ENCODE measurements at regions not wholly inside any gene's neighbourhood (a gene's known extent, or its start where the extent isn't known, plus 50 kb on each side); places are given as distances from the start of the nearest gene placed in this dataset.
"Not testable (repeated sequence)": the region's sequence is repeated elsewhere in the genome, so short reads cannot be mapped to it uniquely, and the experiment has no call there.

- no peak for DNase-seq
Observed at GRCh38 chr3:18527691-18528090, 102.6 kb upstream of the SATB1 start.

GRCh38 chr3:18526667-18527066 is 101.5 kb upstream of the SATB1 start:
- DNase-seq, result no peak

DNA sequence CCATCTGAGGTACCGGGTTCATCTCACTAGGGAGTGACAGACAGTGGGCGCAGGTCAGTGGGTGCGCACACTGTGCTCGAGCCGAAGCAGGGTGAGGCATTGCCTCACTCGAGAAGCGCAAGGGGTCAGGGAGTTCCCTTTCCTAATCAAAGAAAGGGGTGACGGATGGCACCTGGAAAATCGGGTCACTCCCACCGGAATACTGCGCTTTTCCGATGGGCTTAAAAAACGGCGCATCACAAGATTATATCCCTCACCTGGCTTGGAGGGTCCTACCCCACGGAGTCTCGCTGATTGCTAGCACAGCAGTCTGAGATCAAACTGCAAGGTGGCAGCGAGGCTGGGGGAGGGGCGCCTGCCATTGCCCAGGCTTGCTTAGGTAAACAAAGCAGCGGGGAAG is 91.0 kb upstream of the SATB1 start:
- not testable (repeated sequence) for DNase-seq

DNA sequence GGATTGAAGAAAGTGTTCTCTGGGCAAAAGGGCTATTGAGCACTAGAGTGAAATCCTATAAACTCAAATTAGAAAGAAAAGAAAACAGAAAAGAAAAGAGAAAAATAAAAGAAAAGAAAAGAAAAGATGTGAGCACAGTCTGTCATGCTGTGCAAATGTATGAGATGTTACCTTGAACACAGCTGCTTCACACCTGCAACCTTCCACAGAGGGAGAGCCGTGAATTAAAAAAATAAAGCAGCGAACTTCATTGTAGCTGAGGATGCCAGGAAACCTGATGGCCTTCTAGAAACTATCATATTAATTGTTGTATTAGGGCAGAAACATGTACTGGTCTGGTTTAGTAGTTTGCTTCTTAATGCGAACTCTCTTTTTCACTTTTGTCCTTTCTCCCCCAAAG is 88.0 kb upstream of the SATB1 start:
- DNase-seq, result no peak

GRCh38 chr3:18512007-18512406 is 86.9 kb upstream of the SATB1 start:
- no peak for DNase-seq

DNA sequence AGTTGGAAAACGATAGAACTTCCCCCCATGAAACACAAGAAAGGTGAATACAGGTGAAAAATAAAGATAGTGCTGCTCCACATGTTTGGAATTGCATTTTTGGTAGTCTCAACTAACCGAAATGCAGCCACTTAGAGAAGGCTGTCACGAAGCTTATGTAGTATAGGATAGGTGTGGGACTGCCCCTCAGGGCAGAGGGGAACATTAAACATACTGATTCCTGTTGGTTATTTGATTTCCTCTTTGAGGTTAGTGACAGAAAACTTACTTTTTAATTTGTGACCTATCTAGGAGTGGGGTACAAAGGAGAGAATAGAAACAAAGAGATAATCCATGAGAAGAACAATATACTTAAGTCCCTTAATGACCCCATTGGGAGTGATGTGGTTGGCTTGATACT is 85.8 kb upstream of the SATB1 start:
- DNase-seq, result no peak

- DNase-seq, result no peak
Observed at GRCh38 chr3:18507333-18507732, 82.2 kb upstream of the SATB1 start.

DNA sequence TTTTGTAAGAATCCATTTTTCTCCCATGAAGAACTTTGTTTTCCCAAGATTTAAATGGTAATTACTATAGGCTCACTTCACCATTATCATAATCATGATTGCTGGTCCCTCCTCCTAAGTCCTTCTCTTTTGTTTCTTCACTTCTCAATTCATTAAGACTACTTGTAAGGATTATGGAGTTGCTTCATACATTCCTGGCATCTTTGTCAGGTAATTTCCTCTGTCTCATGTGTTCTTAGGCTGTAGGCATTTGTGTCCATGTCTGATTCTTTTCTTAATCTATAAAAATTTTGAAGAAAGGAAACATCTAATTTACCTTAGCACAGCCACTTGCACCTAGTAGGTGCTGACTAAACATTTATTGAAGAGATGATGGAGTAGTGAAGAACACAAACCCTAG is 79.9 kb upstream of the SATB1 start:
- DNase-seq, result no peak

DNA sequence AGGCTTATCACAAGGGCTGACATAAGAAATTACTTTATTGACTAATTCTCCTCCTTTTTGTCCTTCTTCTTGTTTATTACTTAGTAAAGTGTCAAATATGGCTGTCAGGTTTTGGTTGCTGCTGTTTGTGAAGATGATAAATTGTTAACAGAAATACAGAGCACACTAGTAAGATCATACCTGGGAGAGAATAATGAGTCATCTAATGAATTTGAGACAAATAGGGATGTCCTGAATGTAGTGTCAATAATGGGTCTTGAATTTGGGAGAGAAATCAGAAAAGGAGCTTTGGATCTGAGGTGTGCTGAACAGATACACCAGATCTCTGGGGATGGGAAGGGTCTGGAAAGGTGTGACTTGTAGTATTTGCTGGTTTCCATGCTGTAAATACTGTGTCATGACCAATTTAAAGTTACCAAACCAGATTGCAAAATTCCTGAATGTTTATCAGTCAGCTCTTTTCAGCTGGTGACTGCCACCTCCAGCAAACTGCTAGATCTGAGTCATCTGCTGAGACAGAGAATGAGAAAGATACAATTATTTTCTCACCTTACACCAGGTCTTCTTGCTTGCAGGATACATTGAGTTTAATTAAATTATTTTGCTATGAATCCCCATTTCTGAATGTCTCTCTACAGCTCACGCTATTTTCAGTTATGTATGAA is 76.7 kb upstream of the SATB1 start:
- no peak for DNase-seq

DNA sequence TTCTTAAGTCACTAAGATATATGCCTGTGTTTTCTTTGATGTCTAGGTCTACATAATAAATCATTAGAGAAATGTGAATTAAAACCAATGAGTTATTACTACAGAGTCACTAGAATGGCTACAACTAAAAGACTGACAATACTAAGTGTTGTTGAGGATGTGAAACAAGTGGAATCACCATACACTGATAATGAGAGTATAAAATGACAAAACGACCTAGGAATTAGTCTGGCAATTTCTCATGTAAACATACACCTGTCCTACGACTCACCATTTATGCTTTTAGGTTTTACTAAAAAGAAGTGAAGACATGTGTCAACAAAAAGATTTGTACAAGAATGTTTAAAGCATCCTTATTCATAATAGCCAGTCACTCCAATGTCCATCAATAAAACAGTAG is 75.2 kb upstream of the SATB1 start:
- DNase-seq, result no peak

DNA sequence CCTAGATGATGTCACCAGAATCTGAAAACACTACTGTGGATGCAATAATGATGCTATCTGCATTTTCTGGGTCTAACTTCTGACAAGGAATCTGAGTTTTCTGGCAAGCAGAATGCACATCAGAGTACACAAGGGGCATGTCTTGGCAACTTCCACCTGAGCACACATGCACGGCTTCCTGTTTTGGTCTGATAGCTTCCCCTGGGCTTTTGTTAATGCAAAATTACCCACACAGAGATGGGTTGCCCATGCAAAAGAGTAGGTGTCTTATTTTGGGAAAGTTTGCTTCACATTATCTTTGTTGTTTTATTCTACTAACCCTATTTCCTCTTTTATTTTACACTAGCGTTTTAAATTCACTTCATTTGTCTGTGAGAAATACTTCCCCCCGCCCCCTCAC is 74.2 kb upstream of the SATB1 start:
- no peak for DNase-seq

- no peak for DNase-seq
Observed at GRCh38 chr3:18494251-18494650, 69.1 kb upstream of the SATB1 start.

DNA sequence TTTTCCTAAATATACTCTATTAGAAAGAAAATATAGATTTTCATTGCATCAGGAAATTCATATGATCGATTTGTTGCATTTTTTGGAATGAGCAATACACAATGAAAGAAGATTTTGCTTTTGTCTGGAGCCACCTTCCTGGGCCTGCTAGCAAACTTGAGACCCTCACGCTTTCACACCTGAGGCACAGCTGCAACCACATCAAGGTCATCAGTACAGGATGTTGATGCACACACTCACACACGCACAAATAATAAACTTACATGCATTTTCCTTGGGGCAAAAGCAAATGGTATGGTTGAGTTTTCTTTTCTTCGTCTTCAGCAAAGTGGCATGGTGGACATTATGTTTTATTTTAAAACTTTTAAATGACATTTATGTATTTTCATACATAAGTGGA is 64.8 kb upstream of the SATB1 start:
- DNase-seq, result no peak

- DNase-seq, result no peak
Observed at GRCh38 chr3:18483226-18483625, 58.1 kb upstream of the SATB1 start.

DNA sequence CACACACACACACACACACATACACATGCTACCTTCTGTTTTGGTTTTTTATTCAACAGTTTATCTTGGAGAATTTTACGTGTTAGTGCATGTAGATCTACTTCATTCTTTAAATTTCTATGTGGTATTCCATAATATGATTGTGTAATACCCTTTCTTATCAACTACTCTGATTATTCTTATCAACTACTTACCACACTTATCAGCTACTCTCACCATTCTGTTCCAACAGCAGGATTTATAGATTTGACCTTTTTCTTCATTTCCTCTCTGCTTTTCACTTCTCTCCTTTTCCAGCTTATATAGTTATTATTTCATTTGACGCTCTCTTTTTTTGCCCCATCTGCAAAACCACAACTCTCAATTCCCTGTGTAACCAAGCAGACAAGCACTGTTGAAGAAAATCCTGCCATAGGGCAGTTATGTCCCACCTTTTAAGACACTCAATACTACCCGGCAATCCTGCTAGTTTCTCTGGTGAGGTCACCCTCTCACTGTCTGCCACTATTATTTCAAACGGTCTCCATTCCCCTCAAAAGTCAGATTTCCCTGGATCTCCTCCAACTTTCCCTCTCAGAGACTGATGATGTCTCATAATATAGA is 56.9 kb upstream of the SATB1 start:
- no peak for DNase-seq

GRCh38 chr3:18477620-18478019 is 52.5 kb upstream of the SATB1 start:
- DNase-seq, result no peak

Measured in activated CD8-positive, alpha-beta memory T cell treated with anti-CD3 and anti-CD28 coated beads, Interleukin-2, amount 50 U/mL, for 48 hours (primary cell).